RWPE2 (cell line): ENCODE measurements at regions not wholly inside any gene's neighbourhood (a gene's known extent, or its start where the extent isn't known, plus 50 kb on each side); places are given as distances from the start of the nearest gene placed in this dataset.

Experiments used
- ATAC-seq: fragments of 200-7000 bp; cut with Tn5 transposase; 3 replicates; pipeline ENCODE4 v1.9.1; 2021; ENCODE audit warnings: low read depth
- DNase-seq: peaks from one replicate; pipeline ENCODE4 v3.0.0-alpha.2; 2020; ENCODE audit warnings: low spot score
- H3K27ac ChIP-seq: fragments of 450-650 bp; 2 replicates; pipeline ENCODE4 v1.5.1; 2017; ENCODE audit warnings: mild to moderate bottlenecking; ENCODE audit not compliant: poor library complexity, severe bottlenecking
- H3K27me3 ChIP-seq: fragments of 250-450 bp; sonication (Bioruptor Pico); 2 replicates; pipeline ENCODE4 v1.5.1; 2021; ENCODE audit warnings: mild to moderate bottlenecking, moderate library complexity; ENCODE audit not compliant: insufficient read depth, poor library complexity, severe bottlenecking
- H3K36me3 ChIP-seq: fragments of 250-450 bp; sonication (Bioruptor Pico); 2 replicates; pipeline ENCODE4 v1.5.1; 2020; ENCODE audit warnings: low read depth, mild to moderate bottlenecking, moderate library complexity
- H3K4me1 ChIP-seq: fragments of 250-450 bp; sonication (Bioruptor Pico); 2 replicates; pipeline ENCODE4 v1.5.1; 2021; ENCODE audit warnings: mild to moderate bottlenecking, moderate library complexity; ENCODE audit not compliant: insufficient read depth, poor library complexity, severe bottlenecking
- H3K4me3 ChIP-seq: fragments of 250-450 bp; sonication (Bioruptor Pico); 2 replicates; pipeline ENCODE4 v1.5.1; 2021; ENCODE audit warnings: mild to moderate bottlenecking, moderate library complexity; ENCODE audit not compliant: severe bottlenecking
- H3K9me3 ChIP-seq: fragments of 250-450 bp; sonication (Bioruptor Pico); 2 replicates; pipeline ENCODE4 v1.5.1; 2021; ENCODE audit warnings: mild to moderate bottlenecking, moderate library complexity; ENCODE audit not compliant: severe bottlenecking
- TF ChIP-seq, protein P1 (sequence below): fragments of 450-650 bp; IDR thresholded peaks from one replicate; pipeline ENCODE4 v1.5.1; 2017; ENCODE audit warnings: mild to moderate bottlenecking, moderate library complexity; ENCODE audit not compliant: poor library complexity, severe bottlenecking

- H3K27me3 ChIP-seq = peaks cover 27% of the 10 kb centered on the region
- H3K36me3 ChIP-seq = no peaks in the 10 kb centered on the region
- TF ChIP-seq, protein P1, sequence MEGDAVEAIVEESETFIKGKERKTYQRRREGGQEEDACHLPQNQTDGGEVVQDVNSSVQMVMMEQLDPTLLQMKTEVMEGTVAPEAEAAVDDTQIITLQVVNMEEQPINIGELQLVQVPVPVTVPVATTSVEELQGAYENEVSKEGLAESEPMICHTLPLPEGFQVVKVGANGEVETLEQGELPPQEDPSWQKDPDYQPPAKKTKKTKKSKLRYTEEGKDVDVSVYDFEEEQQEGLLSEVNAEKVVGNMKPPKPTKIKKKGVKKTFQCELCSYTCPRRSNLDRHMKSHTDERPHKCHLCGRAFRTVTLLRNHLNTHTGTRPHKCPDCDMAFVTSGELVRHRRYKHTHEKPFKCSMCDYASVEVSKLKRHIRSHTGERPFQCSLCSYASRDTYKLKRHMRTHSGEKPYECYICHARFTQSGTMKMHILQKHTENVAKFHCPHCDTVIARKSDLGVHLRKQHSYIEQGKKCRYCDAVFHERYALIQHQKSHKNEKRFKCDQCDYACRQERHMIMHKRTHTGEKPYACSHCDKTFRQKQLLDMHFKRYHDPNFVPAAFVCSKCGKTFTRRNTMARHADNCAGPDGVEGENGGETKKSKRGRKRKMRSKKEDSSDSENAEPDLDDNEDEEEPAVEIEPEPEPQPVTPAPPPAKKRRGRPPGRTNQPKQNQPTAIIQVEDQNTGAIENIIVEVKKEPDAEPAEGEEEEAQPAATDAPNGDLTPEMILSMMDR = peak; percentile 83
- no peak overlapping the region for H3K4me3 ChIP-seq
- ATAC-seq (peak; percentile 67), DNase-seq (no peak)
- no peaks in the 10 kb centered on the region for H3K9me3 ChIP-seq
- H3K27ac ChIP-seq = no peak overlapping the region
- no peaks in the 10 kb centered on the region for H3K4me1 ChIP-seq
These were observed 170.0 kb upstream of the NDN start for GRCh38 chr15:23857028-23857641.

GRCh38 chr15:23859008-23859407 is 171.9 kb upstream of the NDN start:
- TF ChIP-seq, protein P1 = no peak
- H3K9me3 ChIP-seq = no peaks in the 10 kb centered on the region

GRCh38 chr15:23860290-23861245 is 173.5 kb upstream of the NDN start:
- ATAC-seq = no peak
- H3K27ac ChIP-seq = no peak overlapping the region

More at GRCh38 chr15:23859008-23859407, 171.9 kb upstream of the NDN start:
- Histone ChIP-seq H3K4me3 (no peak overlapping the region), H3K27ac (no peak overlapping the region), H3K36me3 (no peaks in the 10 kb centered on the region), H3K27me3 (peaks cover 21% of the 10 kb centered on the region), H3K4me1 (peaks cover 2% of the 10 kb centered on the region)
- DNase-seq (no peak), ATAC-seq (peak; percentile 30; the same call in 2 of the 3 replicates)

DNA sequence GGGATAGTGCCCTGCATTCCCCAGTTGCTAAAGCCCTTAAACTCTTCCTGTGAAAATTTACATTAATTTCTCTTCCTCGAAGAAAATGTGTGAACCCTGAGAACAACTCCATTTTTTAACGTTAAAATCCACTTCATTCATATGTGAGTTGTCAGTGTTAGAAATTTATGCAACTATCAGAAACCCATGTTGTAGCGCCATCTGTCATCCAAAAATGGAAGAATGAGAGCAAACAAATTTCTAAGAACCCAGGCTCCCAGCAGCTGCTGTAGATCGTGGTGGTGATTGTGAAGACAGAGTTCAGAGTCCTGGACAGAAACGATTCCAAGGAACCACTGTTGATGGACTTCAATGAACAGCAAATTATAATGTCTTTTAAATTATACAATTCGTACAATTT is 179.7 kb upstream of the NDN start:
- H3K9me3 ChIP-seq = no peaks in the 10 kb centered on the region
- no peak for DNase-seq
- peaks cover 6% of the 10 kb centered on the region for H3K4me1 ChIP-seq
- TF ChIP-seq, protein P1 = peak; percentile 72
- no peak for ATAC-seq
- H3K27me3 ChIP-seq = peaks cover 16% of the 10 kb centered on the region
- no peaks in the 10 kb centered on the region for H3K36me3 ChIP-seq
- no peak overlapping the region for H3K4me3 ChIP-seq
- H3K27ac ChIP-seq = no peak overlapping the region

More at GRCh38 chr15:23860290-23861245, 173.5 kb upstream of the NDN start:
- no peaks in the 10 kb centered on the region for H3K36me3 ChIP-seq
- peaks cover 25% of the 10 kb centered on the region for H3K27me3 ChIP-seq
- H3K9me3 ChIP-seq = no peaks in the 10 kb centered on the region
- peaks cover 6% of the 10 kb centered on the region for H3K4me1 ChIP-seq
- TF ChIP-seq, protein P1 = no peak
- no peak for DNase-seq
- no peak overlapping the region for H3K4me3 ChIP-seq
